ENCODE measurements at regions not wholly inside any gene's neighbourhood (a gene's known extent, or its start where the extent isn't known, plus 50 kb on each side); places are given as distances from the start of the nearest gene placed in this dataset.

DNA sequence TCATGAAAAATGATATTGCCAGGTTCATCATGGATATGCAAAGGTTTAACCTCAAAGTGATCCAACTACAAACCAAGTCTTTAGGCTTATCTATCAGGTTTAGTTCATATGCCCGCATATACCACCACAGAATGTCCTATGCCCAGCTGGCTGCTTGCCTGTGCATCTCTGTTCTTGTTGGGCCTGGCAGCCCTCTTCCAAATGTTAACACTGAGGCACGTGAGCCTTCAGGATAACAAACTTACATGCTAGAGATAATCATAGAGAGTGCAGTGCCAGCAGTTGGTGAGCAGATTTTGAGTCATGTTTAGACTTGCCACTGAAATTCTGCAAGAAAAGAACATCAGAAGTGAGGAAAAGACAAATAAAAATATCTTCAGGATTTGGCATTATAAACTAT, 607.9 kb upstream of the TMPRSS15 start:
- TF ChIP-seq, protein P1, sequence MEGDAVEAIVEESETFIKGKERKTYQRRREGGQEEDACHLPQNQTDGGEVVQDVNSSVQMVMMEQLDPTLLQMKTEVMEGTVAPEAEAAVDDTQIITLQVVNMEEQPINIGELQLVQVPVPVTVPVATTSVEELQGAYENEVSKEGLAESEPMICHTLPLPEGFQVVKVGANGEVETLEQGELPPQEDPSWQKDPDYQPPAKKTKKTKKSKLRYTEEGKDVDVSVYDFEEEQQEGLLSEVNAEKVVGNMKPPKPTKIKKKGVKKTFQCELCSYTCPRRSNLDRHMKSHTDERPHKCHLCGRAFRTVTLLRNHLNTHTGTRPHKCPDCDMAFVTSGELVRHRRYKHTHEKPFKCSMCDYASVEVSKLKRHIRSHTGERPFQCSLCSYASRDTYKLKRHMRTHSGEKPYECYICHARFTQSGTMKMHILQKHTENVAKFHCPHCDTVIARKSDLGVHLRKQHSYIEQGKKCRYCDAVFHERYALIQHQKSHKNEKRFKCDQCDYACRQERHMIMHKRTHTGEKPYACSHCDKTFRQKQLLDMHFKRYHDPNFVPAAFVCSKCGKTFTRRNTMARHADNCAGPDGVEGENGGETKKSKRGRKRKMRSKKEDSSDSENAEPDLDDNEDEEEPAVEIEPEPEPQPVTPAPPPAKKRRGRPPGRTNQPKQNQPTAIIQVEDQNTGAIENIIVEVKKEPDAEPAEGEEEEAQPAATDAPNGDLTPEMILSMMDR (conservative IDR thresholded peaks at IDR 0.05; ENCODE audit: low read length) = no peak
- TF ChIP-seq EZH2phosphoT487 (IDR thresholded peaks at IDR 0.05; ENCODE audit: borderline replicate concordance, low read depth, low read length) = no peak

Measured in OCI-LY7 (cell line).